OCI-LY1 (cell line): ENCODE measurements at regions not wholly inside any gene's neighbourhood (a gene's known extent, or its start where the extent isn't known, plus 50 kb on each side); places are given as distances from the start of the nearest gene placed in this dataset.

Experiments
- EZH2 ChIP-seq: fragments of 200-600 bp; sonication (generic), shearing (Covaris generic); IDR thresholded peaks from 2 replicates; pipeline ENCODE4 v1.8.0; 2017; ENCODE audit warnings: borderline replicate concordance, mixed run types, mild to moderate bottlenecking, antibody characterized with exemption, low read length, moderate library complexity, mixed read lengths
- TF ChIP-seq, protein P1 (sequence below): fragments of 200-600 bp; sonication (generic), shearing (Covaris generic); IDR thresholded peaks from 2 replicates; pipeline ENCODE4 v1.5.1; 2017; ENCODE audit warnings: mild to moderate bottlenecking, antibody characterized with exemption, low read length, moderate library complexity, mixed read lengths

DNA sequence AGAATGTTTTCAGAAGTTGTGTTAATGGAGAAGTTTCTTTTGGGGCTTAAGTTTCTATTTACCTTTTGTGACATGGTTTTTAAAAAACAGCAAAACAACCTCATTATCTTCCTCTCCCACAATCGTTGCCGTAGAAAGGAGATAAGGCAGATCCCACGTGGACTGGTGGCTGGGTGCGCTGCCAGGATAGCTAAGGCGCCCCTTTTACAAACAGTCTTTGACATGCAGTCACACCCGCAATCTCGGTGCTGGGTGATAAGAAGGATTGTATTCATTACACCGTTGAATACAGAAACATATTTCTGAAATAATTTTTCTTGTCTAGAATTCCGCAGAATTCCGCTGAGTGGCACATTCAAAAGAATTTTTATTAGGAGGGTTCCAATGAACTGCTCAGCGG, 271.1 kb downstream of the UQCRFS1 start:
- TF ChIP-seq, protein P1, sequence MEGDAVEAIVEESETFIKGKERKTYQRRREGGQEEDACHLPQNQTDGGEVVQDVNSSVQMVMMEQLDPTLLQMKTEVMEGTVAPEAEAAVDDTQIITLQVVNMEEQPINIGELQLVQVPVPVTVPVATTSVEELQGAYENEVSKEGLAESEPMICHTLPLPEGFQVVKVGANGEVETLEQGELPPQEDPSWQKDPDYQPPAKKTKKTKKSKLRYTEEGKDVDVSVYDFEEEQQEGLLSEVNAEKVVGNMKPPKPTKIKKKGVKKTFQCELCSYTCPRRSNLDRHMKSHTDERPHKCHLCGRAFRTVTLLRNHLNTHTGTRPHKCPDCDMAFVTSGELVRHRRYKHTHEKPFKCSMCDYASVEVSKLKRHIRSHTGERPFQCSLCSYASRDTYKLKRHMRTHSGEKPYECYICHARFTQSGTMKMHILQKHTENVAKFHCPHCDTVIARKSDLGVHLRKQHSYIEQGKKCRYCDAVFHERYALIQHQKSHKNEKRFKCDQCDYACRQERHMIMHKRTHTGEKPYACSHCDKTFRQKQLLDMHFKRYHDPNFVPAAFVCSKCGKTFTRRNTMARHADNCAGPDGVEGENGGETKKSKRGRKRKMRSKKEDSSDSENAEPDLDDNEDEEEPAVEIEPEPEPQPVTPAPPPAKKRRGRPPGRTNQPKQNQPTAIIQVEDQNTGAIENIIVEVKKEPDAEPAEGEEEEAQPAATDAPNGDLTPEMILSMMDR: no peak
- no peak for TF ChIP-seq EZH2
